Stimulated activated naive CD4-positive, alpha-beta T cell treated with Interleukin-2 at 50 U/mL for 16 hours (primary cell): ENCODE measurements at regions not wholly inside any gene's neighbourhood (a gene's known extent, or its start where the extent isn't known, plus 50 kb on each side); places are given as distances from the start of the nearest gene placed in this dataset.

ENCODE experiments used
- DNase-seq: peaks from one replicate; lab custom pipeline; 2025; lab: John Stamatoyannopoulos, UW

GRCh38 chr12:128140551-128140950, 126.4 kb upstream of the TMEM132C start:
- no peak for DNase-seq

DNA sequence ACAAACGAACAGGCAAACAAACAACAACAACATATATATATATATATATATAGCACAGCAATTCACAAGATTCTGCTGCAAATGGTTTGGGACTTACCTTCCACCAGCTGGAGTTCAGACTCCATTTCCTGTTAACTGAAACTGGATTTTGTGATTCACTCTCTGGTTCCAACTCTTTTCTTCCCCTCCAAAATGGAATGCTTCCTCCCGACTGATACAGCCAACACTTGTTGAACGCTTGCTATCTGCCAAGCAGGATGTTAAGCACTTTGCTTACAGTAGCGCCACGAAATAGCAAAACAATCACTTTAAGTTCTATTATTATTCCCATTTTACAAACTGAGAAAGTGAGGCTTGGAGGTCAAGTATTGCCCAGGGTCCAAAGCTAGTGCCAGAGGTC, 116.0 kb upstream of the TMEM132C start:
- no peak for DNase-seq

- DNase-seq, result no peak
These were observed 111.4 kb upstream of the TMEM132C start for GRCh38 chr12:128155571-128155970.

DNA sequence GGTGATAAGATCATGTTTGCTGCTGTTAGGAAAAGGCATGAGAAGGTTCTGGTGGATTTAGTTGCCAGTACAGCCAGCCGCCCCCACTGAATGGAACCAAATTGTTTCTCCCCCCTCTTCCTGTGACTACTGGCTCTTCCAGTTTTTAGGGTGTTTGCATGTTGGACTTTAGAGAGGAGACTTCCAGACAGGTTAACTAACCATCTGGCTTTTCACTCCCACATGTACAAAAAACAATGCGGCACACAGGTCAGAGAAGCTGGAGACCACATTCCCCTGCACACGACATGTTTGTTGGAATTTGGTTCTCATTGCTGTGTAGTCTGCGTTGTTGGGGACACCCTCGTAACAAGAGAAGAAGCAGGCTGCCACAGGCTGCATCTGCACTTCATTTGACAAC, 103.9 kb upstream of the TMEM132C start:
- no peak for DNase-seq

DNA sequence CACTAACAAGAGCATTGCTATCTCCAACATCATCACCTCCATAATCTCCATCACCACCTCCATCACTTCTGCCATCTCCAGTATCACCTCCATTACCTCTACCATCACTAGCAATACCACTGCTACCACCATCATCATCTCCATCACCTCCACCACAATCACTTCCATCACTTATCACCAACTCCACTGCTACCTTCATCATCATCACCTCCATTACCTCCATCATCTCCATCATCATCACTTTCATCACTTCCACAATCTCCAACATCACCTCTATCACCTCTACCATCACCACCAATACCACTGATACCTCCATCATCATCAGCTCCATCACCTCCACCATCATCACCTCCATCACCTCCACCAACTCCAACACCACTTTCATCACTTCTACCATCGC, 102.4 kb upstream of the TMEM132C start:
- no peak for DNase-seq

DNA sequence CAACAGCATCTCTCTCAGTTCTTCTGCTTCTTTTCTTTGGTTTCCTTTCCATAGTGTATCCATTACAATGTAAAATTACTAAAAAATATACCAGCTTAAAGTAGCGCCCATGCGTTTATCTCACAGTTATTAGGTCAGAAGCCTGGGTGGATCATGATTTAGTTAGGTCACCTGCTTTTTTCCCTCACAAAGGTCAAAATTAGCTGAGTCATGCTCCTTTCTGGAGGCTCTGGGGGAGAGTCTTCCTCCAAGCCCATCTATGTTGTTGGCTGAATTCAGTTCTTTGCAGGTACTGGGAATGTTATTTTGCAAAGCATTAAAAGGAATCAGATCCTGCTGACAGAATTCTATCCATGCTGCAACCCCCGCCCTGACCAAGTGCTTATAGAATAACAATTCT, 101.6 kb upstream of the TMEM132C start:
- no peak for DNase-seq

DNA sequence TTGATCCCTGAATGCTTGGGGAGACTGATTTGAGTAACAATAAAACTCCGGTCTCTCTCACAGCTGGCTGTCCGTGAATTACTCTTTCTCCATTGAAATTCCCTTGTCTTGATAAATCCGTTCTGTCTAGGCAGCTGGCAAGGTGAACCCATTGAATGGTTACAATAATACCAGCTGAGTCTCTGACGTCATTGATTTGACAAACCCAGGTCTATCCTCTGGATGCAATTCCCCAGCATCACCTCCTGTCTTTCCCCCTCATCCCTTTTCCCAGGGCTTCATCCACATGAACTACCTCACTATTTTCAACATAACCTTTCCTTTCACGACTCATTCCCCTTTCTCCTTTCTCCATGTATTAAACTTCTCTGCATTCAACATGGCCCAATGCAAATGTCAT, 98.7 kb upstream of the TMEM132C start:
- DNase-seq, result no peak

DNA sequence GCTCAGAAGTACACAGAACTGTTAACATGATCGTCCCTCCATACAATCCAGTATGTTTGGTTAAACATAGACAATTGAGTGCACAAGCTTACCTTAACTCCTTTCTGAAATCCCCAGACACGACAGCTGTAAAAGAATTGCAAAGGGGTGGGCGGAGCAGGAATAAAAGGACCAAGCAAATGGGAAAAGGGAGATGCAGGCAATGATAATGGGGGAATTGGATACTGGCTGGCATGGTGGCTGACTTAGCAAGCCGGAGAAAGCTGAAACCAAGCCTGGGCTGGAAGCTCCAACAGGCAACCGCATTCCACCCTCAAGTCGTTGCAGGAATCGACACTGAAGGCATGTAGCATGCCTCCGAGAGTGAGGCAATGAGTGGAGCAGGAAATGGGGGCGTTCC, 96.8 kb upstream of the TMEM132C start:
- no peak for DNase-seq

DNA sequence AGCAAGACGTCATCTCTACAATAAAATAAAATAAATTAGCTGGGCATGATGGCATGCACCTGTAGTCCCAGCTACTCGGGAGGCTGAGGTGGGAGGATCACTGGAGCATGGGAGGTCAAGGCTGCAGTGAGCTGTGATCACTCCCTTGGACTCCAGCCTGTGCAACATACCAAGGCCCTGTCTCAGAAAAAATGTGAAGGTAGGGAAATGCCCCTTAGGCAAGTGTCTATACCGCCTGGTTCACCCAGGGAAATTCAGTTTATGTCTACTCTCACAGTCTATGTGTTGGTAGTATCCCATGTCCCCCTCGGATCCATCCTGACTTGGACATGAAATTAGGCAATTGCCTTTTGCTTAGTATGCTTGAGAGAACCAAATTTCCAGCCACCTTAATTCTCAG, 88.4 kb upstream of the TMEM132C start:
- DNase-seq, result no peak

GRCh38 chr12:128178966-128179365, 88.0 kb upstream of the TMEM132C start:
- DNase-seq, result no peak

DNA sequence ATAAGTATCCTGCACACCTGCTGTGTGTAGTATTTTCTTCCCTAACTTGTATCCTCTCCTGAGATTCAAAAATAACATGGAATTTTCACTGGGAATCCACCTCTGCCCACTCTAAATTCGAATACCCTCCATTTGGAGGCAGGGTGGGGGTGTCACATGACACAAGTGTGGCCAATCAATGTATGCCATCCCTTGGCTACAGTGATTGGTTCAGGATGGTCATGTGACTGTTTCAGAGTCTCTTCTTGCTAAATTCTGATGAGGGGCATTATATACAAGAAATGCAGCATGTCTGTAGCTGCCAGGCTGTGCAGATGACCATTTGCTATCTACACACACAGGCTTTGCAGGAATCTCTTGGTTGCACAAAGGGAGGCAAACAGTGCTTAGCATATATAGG, 86.8 kb upstream of the TMEM132C start:
- DNase-seq, result no peak

DNA sequence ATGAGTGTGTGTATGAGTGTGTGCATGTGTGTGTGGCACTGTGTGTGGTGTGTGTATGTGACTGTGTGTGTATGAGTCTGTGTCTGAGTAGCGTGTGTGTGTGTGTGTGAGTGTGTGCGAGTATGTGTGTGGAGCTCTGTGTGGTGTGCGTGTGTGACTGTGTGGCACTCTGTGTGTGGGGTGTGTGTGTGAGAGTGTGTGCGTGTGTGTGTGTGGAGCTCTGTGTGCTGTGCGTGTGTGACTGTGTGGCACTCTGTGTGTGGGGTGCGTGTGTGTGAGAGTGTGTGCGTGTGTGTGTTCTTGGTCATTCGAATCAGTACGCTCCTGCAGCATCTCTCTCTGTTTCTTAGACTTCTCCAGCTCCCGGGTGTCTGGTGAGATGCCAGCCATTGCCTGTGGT, 76.9 kb upstream of the TMEM132C start:
- no peak for DNase-seq

GRCh38 chr12:128190614-128191013, 76.4 kb upstream of the TMEM132C start:
- DNase-seq, result no peak

DNA sequence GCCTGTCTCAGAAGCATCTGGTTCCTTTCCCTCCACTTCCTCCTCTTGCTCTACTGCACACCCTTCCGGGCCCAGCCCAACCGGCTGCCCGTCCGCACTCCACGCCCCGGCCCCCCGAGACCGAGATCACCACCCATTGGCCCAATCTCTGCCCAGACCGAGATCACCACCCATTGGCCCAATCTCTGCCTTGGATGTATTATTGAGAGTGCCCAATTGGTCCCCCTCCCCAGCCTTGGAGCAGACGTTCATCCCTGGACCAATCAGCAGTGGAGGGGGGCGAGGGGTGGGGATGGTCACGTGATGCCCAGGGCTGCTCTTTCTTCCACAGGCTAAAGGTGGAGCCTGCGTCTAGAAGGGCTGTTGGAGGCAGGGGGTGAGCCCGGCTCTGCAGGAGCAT, 75.6 kb upstream of the TMEM132C start:
- no peak for DNase-seq

DNA sequence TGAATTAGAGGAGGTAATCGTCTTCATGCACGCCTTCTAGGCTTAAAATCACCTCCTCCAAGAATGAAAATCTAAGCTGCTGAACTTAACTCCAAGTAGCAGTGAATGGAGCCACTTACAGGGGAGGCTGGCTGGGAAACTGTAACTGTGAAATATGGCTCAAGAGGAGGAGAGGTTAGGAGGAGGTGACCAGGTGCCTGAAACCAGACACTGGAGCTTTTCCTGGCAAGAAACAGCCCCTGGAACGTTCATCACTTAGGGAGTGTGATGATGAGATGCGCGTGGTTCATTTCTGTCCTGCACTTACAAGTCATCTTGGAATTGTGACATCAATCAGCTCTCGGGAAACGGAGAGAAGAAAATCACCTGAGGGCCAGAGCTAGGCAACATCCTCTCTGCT, 62.3 kb upstream of the TMEM132C start:
- no peak for DNase-seq

DNA sequence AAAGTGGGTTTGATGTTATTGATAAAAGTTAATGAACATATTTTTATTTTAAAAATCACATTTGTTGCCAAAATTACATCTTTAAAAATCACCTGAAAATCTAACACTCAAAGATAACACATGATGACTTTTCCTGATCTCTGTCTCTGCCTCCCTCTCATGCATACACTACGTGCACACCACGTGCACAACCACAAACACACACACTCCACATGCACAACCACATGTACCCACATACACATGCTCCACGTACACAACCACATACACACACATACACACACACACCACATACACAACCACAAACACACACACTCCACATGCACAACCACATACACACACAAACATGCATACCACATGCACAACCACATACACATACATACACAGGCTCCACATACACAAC, 61.8 kb upstream of the TMEM132C start:
- DNase-seq, result no peak

DNA sequence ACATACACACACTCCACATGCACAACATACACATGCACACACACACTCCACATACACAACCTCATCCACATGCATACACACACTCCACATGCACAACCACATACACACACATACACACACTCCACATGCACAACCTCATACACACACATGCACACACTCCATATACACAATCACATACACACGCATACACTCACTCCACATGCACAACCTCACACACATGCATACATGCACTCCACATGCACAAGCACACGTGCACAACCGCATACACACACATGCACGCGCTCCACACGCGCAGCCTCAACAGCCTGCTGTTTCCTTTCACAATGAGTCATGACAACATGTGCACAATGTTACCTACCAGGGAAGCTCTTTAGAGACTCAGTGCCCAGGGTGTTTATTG, 61.2 kb upstream of the TMEM132C start:
- DNase-seq, result no peak
